ENCODE measurements at regions not wholly inside any gene's neighbourhood (a gene's known extent, or its start where the extent isn't known, plus 50 kb on each side); places are given as distances from the start of the nearest gene placed in this dataset.

DNA sequence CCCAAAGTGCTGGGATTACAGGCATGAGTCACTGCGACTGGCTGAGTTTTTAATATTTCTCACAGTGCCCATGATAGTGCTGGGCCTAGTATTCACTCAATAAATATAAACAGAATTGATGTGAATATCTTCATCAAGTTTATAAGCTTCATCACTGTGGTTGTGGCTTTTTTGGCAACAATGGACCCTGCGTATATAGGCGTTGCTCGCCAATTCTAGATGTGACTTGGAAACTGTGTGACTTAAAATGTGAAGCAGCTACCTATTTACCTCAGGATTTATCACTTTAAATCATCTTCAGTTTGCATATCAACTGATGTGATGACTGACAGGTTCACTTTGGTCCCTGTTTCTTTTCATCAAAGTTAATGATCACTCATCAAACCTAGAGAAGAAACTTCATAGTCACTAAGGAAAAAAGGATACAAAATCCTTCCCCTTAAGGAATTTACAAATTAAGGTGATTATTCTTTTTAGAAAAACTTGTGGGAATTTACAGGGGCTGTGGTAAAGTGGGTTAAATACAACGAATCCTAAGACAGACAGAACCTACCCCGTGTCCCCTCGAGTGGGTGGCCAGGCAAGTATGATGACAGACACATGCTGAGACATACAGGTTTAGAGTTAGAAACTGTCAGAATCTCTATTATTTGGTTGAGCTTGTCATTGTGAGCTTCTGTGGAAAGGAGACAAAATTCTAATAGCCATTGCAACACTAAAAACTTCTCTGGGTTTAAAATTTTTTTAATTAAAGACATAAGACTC is 101.3 kb downstream of the AKAP11 start:
- FAIRE-seq (no peak), DNase-seq (ENCODE audit: insufficient read length, low spot score) (no peak)
- no peak for TF ChIP-seq CTCF (IDR thresholded peaks at IDR 0.05; ENCODE audit: insufficient read depth, missing control alignments)

DNA sequence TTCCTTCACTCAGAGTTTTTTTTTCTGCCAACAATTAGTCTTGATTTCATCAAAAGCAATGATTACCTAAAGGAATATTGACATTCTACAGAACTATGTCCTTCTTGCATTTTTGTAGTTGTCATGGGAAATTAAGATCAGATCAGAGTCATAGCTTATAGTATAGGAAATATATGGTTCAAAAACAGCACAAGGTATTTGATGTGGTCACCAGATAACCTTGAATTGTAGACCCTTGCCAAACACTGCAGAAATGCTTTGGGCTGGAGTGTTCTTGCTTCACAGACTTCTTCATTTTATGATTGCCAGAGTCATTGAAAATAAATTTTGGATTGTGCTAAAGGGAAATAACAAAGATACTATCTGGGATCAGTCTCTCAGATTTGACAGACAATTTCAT is 103.7 kb downstream of the AKAP11 start:
- TF ChIP-seq CTCF (IDR thresholded peaks at IDR 0.05; ENCODE audit: insufficient read depth, missing control alignments), result no peak
- FAIRE-seq, result no peak
- DNase-seq (ENCODE audit: insufficient read length, low spot score), result no peak

DNA sequence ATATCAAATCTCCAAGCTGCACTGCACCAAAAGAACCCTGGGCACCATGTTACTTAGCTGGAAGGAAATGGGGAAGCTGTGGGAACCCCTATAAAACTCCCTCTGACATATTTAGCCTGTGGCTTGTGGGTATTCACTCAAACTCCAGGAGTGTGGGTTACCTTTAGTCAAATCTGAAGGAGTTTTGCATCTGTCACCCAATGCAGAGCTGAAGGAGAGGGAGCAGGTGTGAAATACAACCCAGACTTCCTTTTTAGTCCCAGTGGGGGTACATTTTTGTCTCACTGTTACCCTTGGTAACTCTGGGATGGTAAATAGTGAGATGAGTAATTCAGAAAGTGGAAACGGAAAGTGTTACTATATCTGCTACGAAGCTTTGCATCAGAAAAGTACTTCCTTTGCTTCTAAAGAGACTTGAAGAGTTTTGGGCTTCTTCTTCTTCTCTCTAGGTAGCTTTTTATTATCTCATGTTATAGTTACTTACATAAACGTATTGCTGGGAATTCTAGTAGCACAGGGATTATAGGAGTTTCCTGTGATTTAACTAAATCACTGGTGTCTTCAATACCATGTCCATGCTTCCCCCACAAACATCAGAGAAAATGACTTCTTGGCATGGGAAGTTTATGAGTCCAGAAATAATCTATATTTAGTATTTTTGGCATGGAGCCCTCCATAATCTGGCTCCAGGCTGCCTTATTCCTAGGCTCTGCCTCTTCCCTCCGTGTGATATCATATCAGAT is 105.9 kb downstream of the AKAP11 start:
- DNase-seq (ENCODE audit: insufficient read length, low spot score) (no peak), FAIRE-seq (no peak)
- no peak for TF ChIP-seq CTCF (IDR thresholded peaks at IDR 0.05; ENCODE audit: insufficient read depth, missing control alignments)

DNA sequence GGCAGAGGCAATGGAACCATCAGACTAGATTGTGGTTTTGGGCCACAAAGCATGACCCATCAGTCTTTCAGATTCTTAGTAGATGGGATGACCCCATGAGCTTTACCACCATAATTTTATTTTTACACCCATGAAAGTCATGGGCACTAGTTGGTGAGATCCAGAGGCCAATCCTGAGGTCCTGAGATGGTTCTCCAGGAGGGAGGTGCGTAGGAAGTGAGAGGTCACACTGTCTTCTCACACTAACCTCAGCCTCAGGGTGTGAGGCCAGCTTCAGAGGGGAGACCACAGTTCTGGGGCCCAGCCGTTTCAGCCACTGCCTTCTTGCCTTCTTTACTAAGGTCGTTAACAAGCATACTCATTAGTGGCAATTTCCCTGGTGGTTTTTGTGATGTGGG is 106.4 kb downstream of the AKAP11 start:
- FAIRE-seq (no peak), DNase-seq (ENCODE audit: insufficient read length, low spot score) (no peak)
- no peak for TF ChIP-seq CTCF (IDR thresholded peaks at IDR 0.05; ENCODE audit: insufficient read depth, missing control alignments)

- DNase-seq (ENCODE audit: insufficient read length, low spot score) (no peak), FAIRE-seq (no peak)
- TF ChIP-seq CTCF (IDR thresholded peaks at IDR 0.05; ENCODE audit: insufficient read depth, missing control alignments), result no peak
Observed at GRCh38 chr13:42379241-42379640, 107.3 kb downstream of the AKAP11 start.

- no peak for FAIRE-seq
- DNase-seq (ENCODE audit: insufficient read length, low spot score), result no peak
- no peak for TF ChIP-seq CTCF (IDR thresholded peaks at IDR 0.05; ENCODE audit: insufficient read depth, missing control alignments)
Observed at GRCh38 chr13:42380420-42381164, 108.6 kb downstream of the AKAP11 start.

Data from D721Med (cell line).